Suprapubic skin (tissue), 4 donors: ENCODE measurements at regions not wholly inside any gene's neighbourhood (a gene's known extent, or its start where the extent isn't known, plus 50 kb on each side); places are given as distances from the start of the nearest gene placed in this dataset.
"Not testable (repeated sequence)": the region's sequence is repeated elsewhere in the genome, so short reads cannot be mapped to it uniquely, and the experiment has no call there.

ENCODE experiments used
- DNase-seq, 2 donors: peaks; one replicate each; pipeline ENCODE4 v3.0.0-alpha.2; 2019; ENCODE audit warnings: low spot score in 2 of 2
- H3K27ac ChIP-seq: fragments of 200-600 bp; sonication (generic); one replicate; pipeline ENCODE4 v1.5.1; 2019
- H3K27me3 ChIP-seq: fragments of 200-600 bp; sonication (generic); one replicate; pipeline ENCODE4 v1.5.1; 2019
- H3K36me3 ChIP-seq: fragments of 200-600 bp; sonication (generic); one replicate; pipeline ENCODE4 v1.5.1; 2019
- H3K4me1 ChIP-seq: fragments of 200-600 bp; sonication (generic); one replicate; pipeline ENCODE4 v1.5.1; 2019
- H3K4me3 ChIP-seq: fragments of 200-600 bp; sonication (generic); one replicate; pipeline ENCODE4 v1.5.1; 2019; ENCODE audit warnings: mild to moderate bottlenecking
- H3K9me3 ChIP-seq: fragments of 200-600 bp; sonication (generic); one replicate; pipeline ENCODE4 v1.5.1; 2019
- CTCF ChIP-seq, 2 donors: fragments of 200-600 bp in 1 of 2; fragments of 450-650 bp in 1 of 2; sonication (generic) in 1 of 2; IDR thresholded peaks; one replicate each; pipeline ENCODE4 v1.5.1; 2016 to 2019; ENCODE audit warnings: antibody characterized with exemption in 2 of 2, mild to moderate bottlenecking in 1 of 2, moderate library complexity in 1 of 2
- EP300 ChIP-seq: sonication (generic); formaldehyde crosslinking; IDR thresholded peaks from one replicate; pipeline ENCODE4 v1.6.1; 2017; ENCODE audit warnings: antibody characterized with exemption
- POLR2A ChIP-seq, 2 donors: fragments of 450-650 bp; IDR thresholded peaks; one replicate each; pipeline ENCODE4 v1.6.1; 2017; ENCODE audit warnings: antibody characterized with exemption in 2 of 2, mild to moderate bottlenecking in 2 of 2, moderate library complexity in 2 of 2
- POLR2AphosphoS5 ChIP-seq, 3 donors: sonication (generic); formaldehyde crosslinking; IDR thresholded peaks; one replicate each; pipeline ENCODE4 v1.6.1; 2017; ENCODE audit warnings: antibody characterized with exemption in 3 of 3
- WGBS: methylation state at CpG from one replicate; pipeline ENCODE4 v1.1.5; 2018; 5-methylcytosine and 5-hydroxymethylcytosine counted together

- Histone ChIP-seq H3K4me3 (no peak overlapping the region), H3K36me3 (no peaks in the 10 kb centered on the region), H3K27me3 (no peaks in the 10 kb centered on the region), H3K27ac (no peak overlapping the region), H3K4me1 (no peaks in the 10 kb centered on the region), H3K9me3 (no peaks in the 10 kb centered on the region)
- no peak for DNase-seq
- 53% methylated on average over 5 of the region's 5 CpGs for WGBS
- TF ChIP-seq POLR2A (IDR thresholded peaks at IDR 0.05) (no peak), POLR2AphosphoS5 (IDR thresholded peaks at IDR 0.05) (no peak), EP300 (no peak), CTCF (IDR thresholded peaks at IDR 0.05) (no peak)
These were observed 483.7 kb upstream of the DPH6 start for GRCh38 chr15:36029606-36030210.

- Histone ChIP-seq H3K27ac (no peak overlapping the region), H3K36me3 (no peaks in the 10 kb centered on the region), H3K27me3 (no peaks in the 10 kb centered on the region), H3K4me1 (no peaks in the 10 kb centered on the region), H3K4me3 (no peak overlapping the region), H3K9me3 (no peaks in the 10 kb centered on the region)
- WGBS = 80% methylated on average over 5 of the region's 5 CpGs
- no peak for DNase-seq
- TF ChIP-seq POLR2A (IDR thresholded peaks at IDR 0.05) = no peak
- TF ChIP-seq EP300 = no peak
- TF ChIP-seq CTCF (IDR thresholded peaks at IDR 0.05) = no peak
- no peak for TF ChIP-seq POLR2AphosphoS5 (IDR thresholded peaks at IDR 0.05)
These were observed 494.1 kb upstream of the DPH6 start for GRCh38 chr15:36039996-36040572.

GRCh38 chr15:36047018-36047716 lies 501.2 kb upstream of the DPH6 start:
- not testable (repeated sequence) for H3K27ac ChIP-seq, H3K4me1 ChIP-seq, H3K4me3 ChIP-seq, H3K36me3 ChIP-seq, H3K9me3 ChIP-seq, DNase-seq, H3K27me3 ChIP-seq
- WGBS = 95% methylated on average over 30 of the region's 36 CpGs

- WGBS = 80% methylated on average over 1 of the region's 1 CpG
- no peak for TF ChIP-seq EP300
- TF ChIP-seq POLR2A (IDR thresholded peaks at IDR 0.05) = no peak
- TF ChIP-seq CTCF (IDR thresholded peaks at IDR 0.05) = no peak
- TF ChIP-seq POLR2AphosphoS5 (IDR thresholded peaks at IDR 0.05) = no peak
- Histone ChIP-seq H3K27ac (no peak overlapping the region), H3K9me3 (no peaks in the 10 kb centered on the region), H3K36me3 (no peaks in the 10 kb centered on the region), H3K4me3 (no peak overlapping the region), H3K27me3 (no peaks in the 10 kb centered on the region), H3K4me1 (no peaks in the 10 kb centered on the region)
- no peak for DNase-seq
These were observed 504.9 kb upstream of the DPH6 start for GRCh38 chr15:36050899-36051298.

GRCh38 chr15:36052641-36053040 lies 506.7 kb upstream of the DPH6 start:
- H3K27me3 ChIP-seq, H3K4me3 ChIP-seq, H3K36me3 ChIP-seq, H3K9me3 ChIP-seq, H3K27ac ChIP-seq, H3K4me1 ChIP-seq, DNase-seq: not testable (repeated sequence)
- 23% methylated on average over 1 of the region's 1 CpG for WGBS

- H3K27ac ChIP-seq = no peak overlapping the region
- H3K27me3 ChIP-seq = no peaks in the 10 kb centered on the region
- no peak overlapping the region for H3K4me3 ChIP-seq
- no peak for DNase-seq
- no peak for TF ChIP-seq POLR2A (IDR thresholded peaks at IDR 0.05)
- no peak for TF ChIP-seq EP300
- no peak for TF ChIP-seq POLR2AphosphoS5 (IDR thresholded peaks at IDR 0.05)
- 59% methylated on average over 1 of the region's 1 CpG for WGBS
- no peaks in the 10 kb centered on the region for H3K4me1 ChIP-seq
- no peaks in the 10 kb centered on the region for H3K9me3 ChIP-seq
- no peaks in the 10 kb centered on the region for H3K36me3 ChIP-seq
These were observed 507.8 kb upstream of the DPH6 start for GRCh38 chr15:36053746-36054145.
